Endodermal cell (in vitro differentiated cells): ENCODE measurements at regions not wholly inside any gene's neighbourhood (a gene's known extent, or its start where the extent isn't known, plus 50 kb on each side); places are given as distances from the start of the nearest gene placed in this dataset.

Experiments used
- DNase-seq: peaks from one replicate; pipeline ENCODE4 v3.0.0-alpha.2; 2017
- H3K27ac ChIP-seq: 2 replicates; pipeline ENCODE4 v1.5.1; 2013; ENCODE audit warnings: mild to moderate bottlenecking, low read depth, low read length, moderate library complexity
- H3K27me3 ChIP-seq: 2 replicates; pipeline ENCODE4 v1.6.1; 2013; ENCODE audit warnings: mild to moderate bottlenecking, low read length, moderate library complexity; ENCODE audit not compliant: insufficient read depth, control insufficient read depth, poor library complexity, severe bottlenecking
- H3K36me3 ChIP-seq: 2 replicates; pipeline ENCODE4 v1.7.0; 2013; ENCODE audit warnings: mild to moderate bottlenecking, low read length, moderate library complexity; ENCODE audit not compliant: control insufficient read depth, insufficient read depth
- H3K4me1 ChIP-seq: one replicate; pipeline ENCODE4 v1.7.0; 2013; ENCODE audit warnings: low read length; ENCODE audit not compliant: control insufficient read depth, insufficient read depth
- H3K4me3 ChIP-seq: 2 replicates; pipeline ENCODE4 v1.5.1; 2013; ENCODE audit warnings: mild to moderate bottlenecking, low read length, moderate library complexity
- H3K9ac ChIP-seq: 2 replicates; pipeline ENCODE4 v1.6.1; 2013; ENCODE audit warnings: mild to moderate bottlenecking, low read length, moderate library complexity; ENCODE audit not compliant: poor library complexity, severe bottlenecking; ENCODE audit errors: extremely low read depth
- H3K9me3 ChIP-seq: 2 replicates; pipeline ENCODE4 v1.6.1; 2013; ENCODE audit warnings: mild to moderate bottlenecking, low read length, moderate library complexity; ENCODE audit not compliant: control insufficient read depth
- H3K27ac Mint-ChIP-seq: 2 replicates; pipeline ENCODE4 v1.8.0; 2020; ENCODE audit warnings: mixed read lengths
- H3K27me3 Mint-ChIP-seq: 2 replicates; pipeline ENCODE4 v1.8.0; 2021; ENCODE audit warnings: mild to moderate bottlenecking, mixed read lengths; ENCODE audit not compliant: insufficient read depth
- H3K36me3 Mint-ChIP-seq: 2 replicates; pipeline ENCODE4 v1.8.0; 2020; ENCODE audit warnings: low read depth, mixed read lengths
- H3K4me1 Mint-ChIP-seq: 2 replicates; pipeline ENCODE4 v1.8.0; 2020; ENCODE audit warnings: mixed read lengths
- H3K4me3 Mint-ChIP-seq: 2 replicates; pipeline ENCODE4 v1.8.0; 2020; ENCODE audit warnings: mild to moderate bottlenecking, moderate library complexity, mixed read lengths
- H3K9me3 Mint-ChIP-seq: 2 replicates; pipeline ENCODE4 v1.8.0; 2020; ENCODE audit warnings: mild to moderate bottlenecking, mixed read lengths
- WGBS, 2 experiments: methylation state at CpG; one replicate each; pipeline versions ENCODE4 v1.1.5 to v1.1.7; 2013; ENCODE audit warnings: missing lambda C conversion rate in 2 of 2, mixed read lengths in 1 of 2; ENCODE audit not compliant: insufficient coverage in 1 of 2, insufficient read length in 1 of 2; 5-methylcytosine and 5-hydroxymethylcytosine counted together
- TF ChIP-seq, protein P1 (sequence below): fragments of 200-600 bp; sonication (generic); conservative IDR thresholded peaks from 2 replicates; pipeline ENCODE4 v1.5.0; 2021; ENCODE audit warnings: antibody characterized with exemption, mild to moderate bottlenecking

DNA sequence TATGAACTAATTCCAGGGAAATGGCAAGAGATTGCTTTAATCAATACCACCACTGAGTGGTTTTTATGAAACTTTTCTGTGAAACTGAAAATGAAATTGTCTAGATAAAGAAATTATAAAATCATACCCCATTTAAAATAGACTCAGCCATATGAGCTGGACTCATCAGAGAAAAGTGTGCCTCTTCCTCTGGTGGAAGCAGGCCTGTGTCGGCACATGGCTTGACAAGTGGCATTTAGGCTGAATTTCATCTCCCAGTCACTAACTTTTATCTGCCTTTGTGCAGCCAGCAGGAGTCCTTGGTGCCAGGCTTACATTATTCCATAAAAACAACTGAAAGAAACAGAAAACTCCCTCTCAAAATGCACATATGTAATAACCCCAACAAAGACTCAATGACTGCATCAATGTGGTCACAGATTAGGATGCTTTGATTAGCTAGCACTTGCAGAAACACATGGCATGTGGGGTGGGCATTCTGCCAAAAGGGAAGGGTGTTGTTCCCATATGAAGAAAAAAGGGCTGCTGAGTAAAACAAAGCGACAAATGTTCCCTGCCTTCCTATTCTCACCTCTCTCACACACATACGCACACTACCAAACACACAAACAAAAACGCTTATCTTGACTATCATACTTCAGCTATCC lies 232.3 kb downstream of the PABPC4L start:
- DNase-seq: no peak
- Histone ChIP-seq H3K4me1 (peaks cover 3% of the 10 kb centered on the region), H3K9ac (no peak overlapping the region), H3K4me3 (no peak overlapping the region), H3K9me3 (peaks cover 12% of the 10 kb centered on the region), H3K27ac (no peak overlapping the region), H3K27me3 (no peaks in the 10 kb centered on the region), H3K36me3 (no peaks in the 10 kb centered on the region)
- Mint-ChIP-seq H3K36me3 (peaks cover 8% of the 10 kb centered on the region), H3K27me3 (no peaks in the 10 kb centered on the region), H3K9me3 (peaks cover 15% of the 10 kb centered on the region), H3K27ac (no peak overlapping the region), H3K4me3 (no peak overlapping the region), H3K4me1 (peaks cover 6% of the 10 kb centered on the region)
- TF ChIP-seq, protein P1, sequence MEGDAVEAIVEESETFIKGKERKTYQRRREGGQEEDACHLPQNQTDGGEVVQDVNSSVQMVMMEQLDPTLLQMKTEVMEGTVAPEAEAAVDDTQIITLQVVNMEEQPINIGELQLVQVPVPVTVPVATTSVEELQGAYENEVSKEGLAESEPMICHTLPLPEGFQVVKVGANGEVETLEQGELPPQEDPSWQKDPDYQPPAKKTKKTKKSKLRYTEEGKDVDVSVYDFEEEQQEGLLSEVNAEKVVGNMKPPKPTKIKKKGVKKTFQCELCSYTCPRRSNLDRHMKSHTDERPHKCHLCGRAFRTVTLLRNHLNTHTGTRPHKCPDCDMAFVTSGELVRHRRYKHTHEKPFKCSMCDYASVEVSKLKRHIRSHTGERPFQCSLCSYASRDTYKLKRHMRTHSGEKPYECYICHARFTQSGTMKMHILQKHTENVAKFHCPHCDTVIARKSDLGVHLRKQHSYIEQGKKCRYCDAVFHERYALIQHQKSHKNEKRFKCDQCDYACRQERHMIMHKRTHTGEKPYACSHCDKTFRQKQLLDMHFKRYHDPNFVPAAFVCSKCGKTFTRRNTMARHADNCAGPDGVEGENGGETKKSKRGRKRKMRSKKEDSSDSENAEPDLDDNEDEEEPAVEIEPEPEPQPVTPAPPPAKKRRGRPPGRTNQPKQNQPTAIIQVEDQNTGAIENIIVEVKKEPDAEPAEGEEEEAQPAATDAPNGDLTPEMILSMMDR: no peak
- 85 to 100% methylated on average over 2 to 4 of the region's 4 CpGs for WGBS, 2 experiments

DNA sequence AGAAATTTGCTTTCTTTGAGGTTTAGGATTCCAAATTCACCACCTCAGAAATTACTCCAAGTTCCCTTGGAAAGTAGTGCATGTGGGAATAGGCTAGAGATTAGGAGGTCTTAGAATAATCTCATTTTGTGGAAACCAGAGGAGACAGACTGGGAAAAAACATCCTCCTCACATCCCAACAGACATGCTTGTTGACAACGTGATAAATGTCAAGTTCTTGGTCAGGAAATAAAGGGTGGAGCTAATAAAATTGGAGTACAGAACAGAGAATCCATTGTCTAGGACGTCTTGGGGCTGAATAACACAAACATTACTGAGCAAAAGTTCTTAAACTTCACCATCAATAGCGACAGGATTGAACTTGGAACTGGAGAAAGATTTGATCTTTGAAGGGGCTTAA lies 233.4 kb downstream of the PABPC4L start:
- H3K4me3 Mint-ChIP-seq: no peak overlapping the region
- H3K9ac ChIP-seq: no peak overlapping the region
- peaks cover 24% of the 10 kb centered on the region for H3K9me3 Mint-ChIP-seq
- WGBS, 2 experiments: 86% methylated on average over 3 of the region's 3 CpGs; no CpG with 5 or more reads in 1 of the 2 experiments
- TF ChIP-seq, protein P1: no peak
- peaks cover 6% of the 10 kb centered on the region for H3K4me1 Mint-ChIP-seq
- H3K4me3 ChIP-seq: no peak overlapping the region
- H3K36me3 Mint-ChIP-seq: peaks cover 8% of the 10 kb centered on the region
- no peaks in the 10 kb centered on the region for H3K4me1 ChIP-seq
- no peaks in the 10 kb centered on the region for H3K27me3 ChIP-seq
- H3K27ac Mint-ChIP-seq: no peak overlapping the region
- DNase-seq: no peak
- H3K36me3 ChIP-seq: no peaks in the 10 kb centered on the region
- no peak overlapping the region for H3K27ac ChIP-seq
- no peaks in the 10 kb centered on the region for H3K27me3 Mint-ChIP-seq
- peaks cover 20% of the 10 kb centered on the region for H3K9me3 ChIP-seq

DNA sequence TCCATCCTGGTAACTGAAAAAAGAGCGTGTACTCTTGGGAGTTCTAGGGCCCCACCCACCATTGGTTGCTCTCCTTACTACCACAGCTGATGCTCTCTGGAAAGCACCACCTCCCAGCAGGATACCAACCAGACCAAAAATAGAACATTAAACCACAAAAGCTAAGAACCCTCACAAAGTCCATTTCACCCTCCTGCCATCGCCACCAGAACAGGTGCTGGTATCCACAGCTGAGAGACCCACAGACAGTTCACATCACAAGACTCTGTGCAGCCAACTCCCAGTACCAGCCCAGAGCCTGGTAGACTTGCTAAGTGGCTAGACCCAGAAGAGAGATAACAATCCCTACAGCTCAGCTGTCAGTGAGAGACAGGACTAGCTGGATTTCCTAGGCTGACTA lies 240.6 kb downstream of the PABPC4L start:
- WGBS, 2 experiments: 95% methylated on average over 2 of the region's 2 CpGs; no CpG with 5 or more reads in 1 of the 2 experiments
- Histone ChIP-seq H3K27ac (no peak overlapping the region), H3K36me3 (no peaks in the 10 kb centered on the region), H3K27me3 (no peaks in the 10 kb centered on the region), H3K9ac (no peak overlapping the region), H3K4me1 (peaks cover 9% of the 10 kb centered on the region), H3K4me3 (no peak overlapping the region), H3K9me3 (peaks cover 54% of the 10 kb centered on the region)
- no peak overlapping the region for H3K27ac Mint-ChIP-seq
- peaks cover 53% of the 10 kb centered on the region for H3K9me3 Mint-ChIP-seq
- no peaks in the 10 kb centered on the region for H3K27me3 Mint-ChIP-seq
- no peak for DNase-seq
- TF ChIP-seq, protein P1: no peak
- no peak overlapping the region for H3K4me3 Mint-ChIP-seq
- peaks cover 9% of the 10 kb centered on the region for H3K4me1 Mint-ChIP-seq
- peaks cover 14% of the 10 kb centered on the region for H3K36me3 Mint-ChIP-seq
